H9 (cell line): ENCODE measurements at regions not wholly inside any gene's neighbourhood (a gene's known extent, or its start where the extent isn't known, plus 50 kb on each side); places are given as distances from the start of the nearest gene placed in this dataset.

Experiments used
- DNase-seq: peaks from one replicate; pipeline ENCODE4 v3.0.0-alpha.2; 2017
- H2AFZ ChIP-seq: one replicate; pipeline ENCODE4 v1.6.1; 2013; ENCODE audit warnings: mild to moderate bottlenecking, low read length, control low read depth, moderate library complexity
- H2AK5ac ChIP-seq: 2 replicates; pipeline ENCODE4 v1.6.1; 2013; ENCODE audit warnings: low read length, control low read depth, mixed read lengths; ENCODE audit not compliant: insufficient read length
- H2BK120ac ChIP-seq: one replicate; pipeline ENCODE4 v1.6.1; 2013; ENCODE audit warnings: low read depth, mild to moderate bottlenecking, low read length, control low read depth, inconsistent platforms; ENCODE audit not compliant: poor library complexity, severe bottlenecking
- H2BK12ac ChIP-seq: 2 replicates; pipeline ENCODE4 v1.6.1; 2013; ENCODE audit warnings: low read length, control low read depth, mixed read lengths, low read depth; ENCODE audit not compliant: insufficient read length
- H2BK15ac ChIP-seq: 2 replicates; pipeline ENCODE4 v1.6.1; 2013; ENCODE audit warnings: low read depth, low read length, control low read depth
- H2BK20ac ChIP-seq: one replicate; pipeline ENCODE4 v1.6.1; 2013; ENCODE audit warnings: low read depth, mild to moderate bottlenecking, low read length, control low read depth, inconsistent platforms; ENCODE audit not compliant: poor library complexity, severe bottlenecking
- H2BK5ac ChIP-seq: 2 replicates; pipeline ENCODE4 v1.6.1; 2013; ENCODE audit warnings: low read length, control low read depth, mixed read lengths; ENCODE audit not compliant: insufficient read length
- H3K14ac ChIP-seq: 2 replicates; pipeline ENCODE4 v1.6.1; 2013; ENCODE audit warnings: low read length, control low read depth; ENCODE audit not compliant: insufficient read depth
- H3K18ac ChIP-seq: 2 replicates; pipeline ENCODE4 v1.6.1; 2013; ENCODE audit warnings: low read depth, mild to moderate bottlenecking, mixed read lengths, low read length, control low read depth; ENCODE audit not compliant: insufficient read length
- H3K23ac ChIP-seq: 2 replicates; pipeline ENCODE4 v1.6.1; 2013; ENCODE audit warnings: low read length, control low read depth, mixed read lengths, low read depth; ENCODE audit not compliant: insufficient read length
- H3K23me2 ChIP-seq: 2 replicates; pipeline ENCODE4 v1.6.1; 2013; ENCODE audit warnings: low read depth, mild to moderate bottlenecking, mixed read lengths, low read length, control low read depth; ENCODE audit not compliant: insufficient read length, poor library complexity, severe bottlenecking
- H3K27ac ChIP-seq: 2 replicates; pipeline ENCODE4 v1.5.1; 2013; ENCODE audit warnings: low read length, control low read depth, mixed read lengths, low read depth; ENCODE audit not compliant: insufficient read length
- H3K27me3 ChIP-seq: 2 replicates; pipeline ENCODE4 v1.6.1; 2013; ENCODE audit warnings: low read length, control low read depth, inconsistent platforms; ENCODE audit not compliant: insufficient read depth
- H3K4ac ChIP-seq: 2 replicates; pipeline ENCODE4 v1.6.1; 2013; ENCODE audit warnings: low read depth, mild to moderate bottlenecking, control low read depth, inconsistent platforms, low read length, moderate library complexity
- H3K4me1 ChIP-seq: 2 replicates; pipeline ENCODE4 v1.6.1; 2013; ENCODE audit warnings: low read length, control low read depth, inconsistent platforms; ENCODE audit not compliant: insufficient read depth
- H3K4me2 ChIP-seq: 2 replicates; pipeline ENCODE4 v1.6.1; 2013; ENCODE audit warnings: low read length, control low read depth, mixed read lengths; ENCODE audit not compliant: insufficient read length, insufficient read depth
- H3K56ac ChIP-seq: 2 replicates; pipeline ENCODE4 v1.6.1; 2013; ENCODE audit warnings: low read depth, mild to moderate bottlenecking, mixed read lengths, low read length, control low read depth; ENCODE audit not compliant: insufficient read length
- H3K79me1 ChIP-seq: 2 replicates; pipeline ENCODE4 v1.6.1; 2013; ENCODE audit warnings: low read depth, mild to moderate bottlenecking, moderate library complexity, low read length, control low read depth, inconsistent platforms; ENCODE audit not compliant: insufficient read depth, poor library complexity, severe bottlenecking
- H3K79me2 ChIP-seq: 2 replicates; pipeline ENCODE4 v1.6.1; 2013; ENCODE audit warnings: low read length, control low read depth, inconsistent platforms; ENCODE audit not compliant: insufficient read depth
- H3K9ac ChIP-seq: 2 replicates; pipeline ENCODE4 v1.6.1; 2013; ENCODE audit warnings: low read length, control low read depth, mixed read lengths; ENCODE audit not compliant: insufficient read length; ENCODE audit errors: extremely low read depth
- H3K9me3 ChIP-seq: one replicate; pipeline ENCODE4 v1.6.1; 2013; ENCODE audit warnings: low read depth, low read length, inconsistent platforms; ENCODE audit not compliant: control insufficient read depth
- H3T11ph ChIP-seq: one replicate; pipeline ENCODE4 v1.6.1; 2013; ENCODE audit warnings: mild to moderate bottlenecking, low read length, control low read depth, inconsistent platforms
- H4K20me1 ChIP-seq: one replicate; pipeline ENCODE4 v1.6.1; 2013; ENCODE audit not compliant: control insufficient read depth, insufficient read length, insufficient read depth
- H4K5ac ChIP-seq: 2 replicates; pipeline ENCODE4 v1.6.1; 2013; ENCODE audit warnings: low read depth, mild to moderate bottlenecking, mixed read lengths, low read length, control low read depth; ENCODE audit not compliant: insufficient read length
- H4K8ac ChIP-seq: replicated peaks from 2 replicates; pipeline ENCODE4 v1.6.1; 2013; ENCODE audit warnings: low read length, control low read depth, mixed read lengths, low read depth; ENCODE audit not compliant: insufficient read length
- H4K91ac ChIP-seq: 2 replicates; pipeline ENCODE4 v1.6.1; 2013; ENCODE audit warnings: low read depth, mild to moderate bottlenecking, moderate library complexity, mixed read lengths, low read length, control low read depth; ENCODE audit not compliant: insufficient read length
- H3K27ac Mint-ChIP-seq, 3 experiments: 2 replicates in 2 of 3; 3 replicates in 1 of 3; pipeline ENCODE4 v1.8.0; 2020 to 2021; ENCODE audit warnings: mixed read lengths in 3 of 3, mild to moderate bottlenecking in 1 of 3, moderate library complexity in 1 of 3
- H3K27me3 Mint-ChIP-seq: 2 replicates; pipeline ENCODE4 v1.8.0; 2021; ENCODE audit warnings: low read depth, mild to moderate bottlenecking, moderate library complexity, mixed read lengths
- H3K36me3 Mint-ChIP-seq, 3 experiments: 2 replicates in 2 of 3; 3 replicates in 1 of 3; pipeline ENCODE4 v1.8.0; 2020 to 2021; ENCODE audit warnings: low read depth in 3 of 3, mixed read lengths in 3 of 3; ENCODE audit not compliant: insufficient read depth in 1 of 3
- H3K4me1 Mint-ChIP-seq, 2 experiments: 2 replicates each; pipeline ENCODE4 v1.8.0; 2020; ENCODE audit warnings: mixed read lengths in 2 of 2
- H3K4me3 Mint-ChIP-seq, 2 experiments: 2 replicates in 1 of 2; 3 replicates in 1 of 2; pipeline ENCODE4 v1.8.0; 2020 to 2021; ENCODE audit warnings: mild to moderate bottlenecking in 2 of 2, mixed read lengths in 2 of 2, moderate library complexity in 1 of 2
- H3K9me3 Mint-ChIP-seq, 2 experiments: 2 replicates in 1 of 2; 3 replicates in 1 of 2; pipeline ENCODE4 v1.8.0; 2020; ENCODE audit warnings: mild to moderate bottlenecking in 2 of 2, mixed read lengths in 2 of 2, moderate library complexity in 1 of 2
- WGBS: extraction: QIAGEN DNeasy Blood & Tissue Kit; methylation state at CpG from one replicate; pipeline ENCODE4 v1.1.7; 2013; ENCODE audit warnings: missing lambda C conversion rate, low lambda C conversion rate, mixed read lengths; ENCODE audit not compliant: insufficient read length; ENCODE audit errors: extremely low coverage; 5-methylcytosine and 5-hydroxymethylcytosine counted together
- TF ChIP-seq, protein P1 (sequence below): fragments of 200-600 bp; sonication (generic); conservative IDR thresholded peaks from 3 replicates; pipeline ENCODE4 v1.8.0; 2021; ENCODE audit warnings: antibody characterized with exemption, mild to moderate bottlenecking

DNA sequence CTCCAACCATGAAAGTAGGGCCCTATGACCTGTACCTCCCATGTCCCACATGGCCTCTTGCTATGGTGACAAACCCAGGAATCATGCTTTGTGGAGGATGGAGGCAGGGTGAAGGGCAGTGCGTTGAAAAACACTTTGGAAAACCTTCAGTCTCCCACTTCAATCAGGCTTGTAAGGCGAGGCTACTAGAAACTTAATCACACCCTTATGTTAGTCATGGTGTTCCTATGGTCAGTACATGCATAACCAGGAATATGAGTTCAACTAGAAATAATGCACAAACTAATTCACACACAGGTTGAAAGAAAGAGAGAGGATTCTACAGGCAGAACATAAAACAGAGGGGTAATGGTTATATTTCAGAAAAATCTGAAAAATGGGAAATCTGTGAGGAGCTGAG, 601.1 kb downstream of the KCTD16 start:
- no peak overlapping the region for H4K91ac ChIP-seq
- H3K27me3 ChIP-seq, result no peaks in the 10 kb centered on the region
- no peaks in the 10 kb centered on the region for H3K9me3 ChIP-seq
- no peak overlapping the region for H3K4ac ChIP-seq
- no peaks in the 10 kb centered on the region for H3K79me2 ChIP-seq
- no CpG with 5 or more reads among the region's 2 CpGs for WGBS
- H2AK5ac ChIP-seq, result no peak overlapping the region
- H3K14ac ChIP-seq, result no peak overlapping the region
- Mint-ChIP-seq H3K36me3 (no peaks in the 10 kb centered on the region; a peak in 1 of 7 replicates), H3K27ac (no peak overlapping the region), H3K4me1 (no peaks in the 10 kb centered on the region), H3K4me3 (no peak overlapping the region), H3K27me3 (no peaks in the 10 kb centered on the region), H3K9me3 (no peaks in the 10 kb centered on the region)
- no peaks in the 10 kb centered on the region for H3K4me1 ChIP-seq
- no peaks in the 10 kb centered on the region for H3K23me2 ChIP-seq
- no peak overlapping the region for H3K4me2 ChIP-seq
- no peak overlapping the region for H2BK15ac ChIP-seq
- H3T11ph ChIP-seq, result no peak overlapping the region
- no peak overlapping the region for H3K18ac ChIP-seq
- DNase-seq, result no peak
- no peak overlapping the region for H2BK120ac ChIP-seq
- no peaks in the 10 kb centered on the region for H3K79me1 ChIP-seq
- no peak overlapping the region for H2BK5ac ChIP-seq
- H3K23ac ChIP-seq, result no peak overlapping the region
- no peak overlapping the region for H4K8ac ChIP-seq
- no peak overlapping the region for H2BK12ac ChIP-seq
- peak overlapping the region; percentile 93 for H4K5ac ChIP-seq
- no peak overlapping the region for H3K27ac ChIP-seq
- no peak overlapping the region for H2BK20ac ChIP-seq
- no peaks in the 10 kb centered on the region for H4K20me1 ChIP-seq
- TF ChIP-seq, protein P1, sequence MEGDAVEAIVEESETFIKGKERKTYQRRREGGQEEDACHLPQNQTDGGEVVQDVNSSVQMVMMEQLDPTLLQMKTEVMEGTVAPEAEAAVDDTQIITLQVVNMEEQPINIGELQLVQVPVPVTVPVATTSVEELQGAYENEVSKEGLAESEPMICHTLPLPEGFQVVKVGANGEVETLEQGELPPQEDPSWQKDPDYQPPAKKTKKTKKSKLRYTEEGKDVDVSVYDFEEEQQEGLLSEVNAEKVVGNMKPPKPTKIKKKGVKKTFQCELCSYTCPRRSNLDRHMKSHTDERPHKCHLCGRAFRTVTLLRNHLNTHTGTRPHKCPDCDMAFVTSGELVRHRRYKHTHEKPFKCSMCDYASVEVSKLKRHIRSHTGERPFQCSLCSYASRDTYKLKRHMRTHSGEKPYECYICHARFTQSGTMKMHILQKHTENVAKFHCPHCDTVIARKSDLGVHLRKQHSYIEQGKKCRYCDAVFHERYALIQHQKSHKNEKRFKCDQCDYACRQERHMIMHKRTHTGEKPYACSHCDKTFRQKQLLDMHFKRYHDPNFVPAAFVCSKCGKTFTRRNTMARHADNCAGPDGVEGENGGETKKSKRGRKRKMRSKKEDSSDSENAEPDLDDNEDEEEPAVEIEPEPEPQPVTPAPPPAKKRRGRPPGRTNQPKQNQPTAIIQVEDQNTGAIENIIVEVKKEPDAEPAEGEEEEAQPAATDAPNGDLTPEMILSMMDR, result no peak
- H3K9ac ChIP-seq, result no peak overlapping the region
- H2AFZ ChIP-seq, result no peak overlapping the region
- H3K56ac ChIP-seq, result no peak overlapping the region
